Lower leg skin (tissue), 3 donors: ENCODE measurements at regions not wholly inside any gene's neighbourhood (a gene's known extent, or its start where the extent isn't known, plus 50 kb on each side); places are given as distances from the start of the nearest gene placed in this dataset.

Experiments
- CTCF ChIP-seq, 3 donors: fragments of 450-650 bp; IDR thresholded peaks; one replicate each; pipeline ENCODE4 v1.5.1; 2016; ENCODE audit warnings: antibody characterized with exemption in 3 of 3, mild to moderate bottlenecking in 3 of 3, moderate library complexity in 2 of 3
- POLR2A ChIP-seq, 2 donors: fragments of 450-650 bp; IDR thresholded peaks; one replicate each; pipeline ENCODE4 v1.6.1; 2016 to 2017; ENCODE audit warnings: antibody characterized with exemption in 2 of 2, mild to moderate bottlenecking in 1 of 2, moderate library complexity in 1 of 2

GRCh38 chr2:176534798-176535466 is 265.7 kb downstream of the MTX2 start:
- TF ChIP-seq CTCF (IDR thresholded peaks at IDR 0.05) (no peak), POLR2A (IDR thresholded peaks at IDR 0.05) (no peak)
